ENCODE measurements at regions not wholly inside any gene's neighbourhood (a gene's known extent, or its start where the extent isn't known, plus 50 kb on each side); places are given as distances from the start of the nearest gene placed in this dataset.

- Histone ChIP-seq H3K27me3 (ENCODE audit: control insufficient read depth, low read length) (no peaks in the 10 kb centered on the region), H3K4me1 (ENCODE audit: control insufficient read depth, low read length) (no peaks in the 10 kb centered on the region), H3K27ac (ENCODE audit: low read depth, low read length) (no peak overlapping the region), H3K4me3 (ENCODE audit: low read length) (no peak overlapping the region), H3F3A (ENCODE audit: control insufficient read depth, insufficient read depth) (no peaks in the 10 kb centered on the region), H3K9me2 (replicated peaks; ENCODE audit: control insufficient read depth, low read length) (no peaks in the 10 kb centered on the region), H3K4me2 (ENCODE audit: low read length) (no peak overlapping the region), H3K36me3 (ENCODE audit: control insufficient read depth, low read length) (no peaks in the 10 kb centered on the region), H3K79me2 (ENCODE audit: control insufficient read depth, low read length) (no peaks in the 10 kb centered on the region), H4K20me1 (ENCODE audit: control insufficient read depth, insufficient read depth, low read depth, low read length) (no peaks in the 10 kb centered on the region), H3K9me3 (ENCODE audit: control insufficient read depth, insufficient read depth, low read length) (no peaks in the 10 kb centered on the region; the same call in 1 of the 2 replicates)
- no peak for TF ChIP-seq CTCF (IDR thresholded peaks at IDR 0.05; ENCODE audit: low read depth, low read length, poor library complexity, severe bottlenecking)
- no peak for TF ChIP-seq EZH2phosphoT487 (IDR thresholded peaks at IDR 0.05; ENCODE audit: borderline replicate concordance, low read length)
These were observed 153.6 kb downstream of the DSEL start for GRCh38 chr18:67362906-67363305.

- H3K9me3 ChIP-seq (ENCODE audit: control insufficient read depth, insufficient read depth, low read length) = no peaks in the 10 kb centered on the region; the same call in 1 of the 2 replicates
- no peak overlapping the region for H3K4me2 ChIP-seq (ENCODE audit: low read length)
- H3K4me1 ChIP-seq (ENCODE audit: control insufficient read depth, low read length) = no peaks in the 10 kb centered on the region
- H3K4me3 ChIP-seq (ENCODE audit: low read length) = no peak overlapping the region
- no peaks in the 10 kb centered on the region for H3F3A ChIP-seq (ENCODE audit: control insufficient read depth, insufficient read depth)
- TF ChIP-seq CTCF (IDR thresholded peaks at IDR 0.05; ENCODE audit: low read depth, low read length, poor library complexity, severe bottlenecking) (no peak), EZH2phosphoT487 (IDR thresholded peaks at IDR 0.05; ENCODE audit: borderline replicate concordance, low read length) (no peak)
- no peaks in the 10 kb centered on the region for H3K27me3 ChIP-seq (ENCODE audit: control insufficient read depth, low read length)
- no peaks in the 10 kb centered on the region for H3K79me2 ChIP-seq (ENCODE audit: control insufficient read depth, low read length)
- no peaks in the 10 kb centered on the region for H3K36me3 ChIP-seq (ENCODE audit: control insufficient read depth, low read length)
- no peaks in the 10 kb centered on the region for H3K9me2 ChIP-seq (replicated peaks; ENCODE audit: control insufficient read depth, low read length)
- H4K20me1 ChIP-seq (ENCODE audit: control insufficient read depth, insufficient read depth, low read depth, low read length) = no peaks in the 10 kb centered on the region
- H3K27ac ChIP-seq (ENCODE audit: low read depth, low read length) = no peak overlapping the region
These were observed 156.4 kb downstream of the DSEL start for GRCh38 chr18:67359873-67360838.

- Histone ChIP-seq H3K79me2 (ENCODE audit: control insufficient read depth, low read length) (no peaks in the 10 kb centered on the region), H3K9me3 (ENCODE audit: control insufficient read depth, insufficient read depth, low read length) (no peaks in the 10 kb centered on the region; the same call in 1 of the 2 replicates), H3K4me3 (ENCODE audit: low read length) (no peak overlapping the region), H3K4me2 (ENCODE audit: low read length) (no peak overlapping the region), H3K27ac (ENCODE audit: low read depth, low read length) (no peak overlapping the region), H3K36me3 (ENCODE audit: control insufficient read depth, low read length) (no peaks in the 10 kb centered on the region), H3F3A (ENCODE audit: control insufficient read depth, insufficient read depth) (no peaks in the 10 kb centered on the region), H3K27me3 (ENCODE audit: control insufficient read depth, low read length) (no peaks in the 10 kb centered on the region), H4K20me1 (ENCODE audit: control insufficient read depth, insufficient read depth, low read depth, low read length) (no peaks in the 10 kb centered on the region), H3K9me2 (replicated peaks; ENCODE audit: control insufficient read depth, low read length) (no peaks in the 10 kb centered on the region), H3K4me1 (ENCODE audit: control insufficient read depth, low read length) (no peaks in the 10 kb centered on the region)
- TF ChIP-seq CTCF (IDR thresholded peaks at IDR 0.05; ENCODE audit: low read depth, low read length, poor library complexity, severe bottlenecking) (no peak), EZH2phosphoT487 (IDR thresholded peaks at IDR 0.05; ENCODE audit: borderline replicate concordance, low read length) (no peak)
These were observed 157.6 kb downstream of the DSEL start for GRCh38 chr18:67358947-67359346.
